ENCODE measurements at regions not wholly inside any gene's neighbourhood (a gene's known extent, or its start where the extent isn't known, plus 50 kb on each side); places are given as distances from the start of the nearest gene placed in this dataset.

GRCh38 chr6:86871681-86872080, 65.6 kb upstream of the HTR1E start:
- TF ChIP-seq CTCF (conservative IDR thresholded peaks at IDR 0.05; ENCODE audit: low read length) (no peak), EZH2phosphoT487 (IDR thresholded peaks at IDR 0.05; ENCODE audit: borderline replicate concordance, low read depth, low read length) (no peak)

Measured in OCI-LY7 (cell line).